ELF-1 (cell line): ENCODE measurements at regions not wholly inside any gene's neighbourhood (a gene's known extent, or its start where the extent isn't known, plus 50 kb on each side); places are given as distances from the start of the nearest gene placed in this dataset.
"Not testable (repeated sequence)": the region's sequence is repeated elsewhere in the genome, so short reads cannot be mapped to it uniquely, and the experiment has no call there.

ENCODE experiments used
- DNase-seq: peaks from one replicate; pipeline ENCODE4 v3.0.0-alpha.2; 2016; ENCODE audit warnings: low read depth, low spot score

DNA sequence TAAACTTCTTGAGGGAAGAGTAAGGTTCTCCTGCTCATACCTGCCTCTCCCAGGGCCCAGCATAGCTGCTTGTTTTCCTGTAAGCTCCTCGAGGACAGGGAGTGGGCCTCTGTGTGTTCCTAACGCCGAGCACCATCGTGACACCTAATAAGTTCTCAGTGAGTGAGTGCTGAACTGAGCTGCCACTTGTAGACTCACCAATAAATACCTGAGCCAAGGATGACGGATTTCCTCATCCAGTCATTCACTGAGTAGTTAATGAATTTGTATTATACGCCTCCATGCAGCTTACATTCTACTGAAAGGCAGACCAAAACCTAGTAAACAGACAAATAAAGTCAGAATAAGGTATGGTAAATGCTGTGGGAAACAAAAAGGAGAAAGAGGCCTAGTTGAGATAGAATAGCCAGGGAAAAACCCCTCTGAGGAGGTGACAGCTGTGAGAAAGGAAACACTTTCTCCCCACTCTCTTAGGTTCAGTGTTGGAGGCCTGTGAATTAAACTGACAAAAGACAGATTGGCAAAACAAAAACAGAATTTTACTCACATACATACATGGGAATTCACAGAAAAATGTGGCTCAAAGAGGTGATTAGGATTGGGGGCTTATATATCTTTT, 138.6 kb downstream of the B3GNT2 start:
- DNase-seq: no peak

DNA sequence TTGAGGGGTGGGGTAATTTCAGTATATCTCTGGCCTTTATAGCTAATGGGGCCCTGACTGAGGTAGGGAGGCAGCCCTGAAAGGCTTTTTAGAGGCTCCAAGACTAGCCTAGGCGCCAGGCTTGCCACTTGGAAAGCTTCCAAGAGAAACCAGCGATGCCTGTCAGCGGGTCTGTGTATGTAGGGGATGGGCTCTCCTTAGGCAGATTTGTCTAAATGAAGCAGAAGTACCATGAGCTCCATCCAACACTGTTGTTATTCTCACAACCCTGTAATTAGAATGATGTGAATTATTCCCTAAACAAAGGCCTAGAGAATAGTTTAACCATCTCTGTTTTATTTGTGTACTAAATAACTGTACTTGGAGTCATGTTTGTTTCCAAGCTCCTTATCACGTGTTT, 138.1 kb downstream of the B3GNT2 start:
- no peak for DNase-seq

- peak; percentile 55 for DNase-seq
Observed at GRCh38 chr2:62330959-62331358, 135.0 kb downstream of the B3GNT2 start.

DNA sequence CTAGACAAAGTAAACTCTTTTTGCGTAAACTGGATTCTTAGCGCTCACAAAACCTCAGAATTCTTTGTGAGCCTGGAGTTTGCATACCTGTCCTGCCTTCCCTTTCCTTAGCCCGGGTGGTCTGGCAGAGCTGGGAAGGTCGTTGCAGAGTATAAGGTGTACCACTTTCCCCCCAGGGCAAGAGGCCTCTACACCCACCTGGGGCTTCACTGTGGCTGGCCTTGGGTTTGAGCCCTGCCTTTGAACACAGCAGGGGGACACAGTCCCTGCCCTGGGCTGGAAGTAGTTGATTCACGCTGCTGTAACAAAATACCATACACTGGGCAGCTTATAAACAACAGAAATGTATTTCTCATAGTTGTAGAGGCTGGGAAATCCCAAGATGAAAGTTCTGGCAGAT, 133.9 kb downstream of the B3GNT2 start:
- DNase-seq: peak; percentile 64

- no peak for DNase-seq
Observed at GRCh38 chr2:62326735-62327134, 130.8 kb downstream of the B3GNT2 start.

DNA sequence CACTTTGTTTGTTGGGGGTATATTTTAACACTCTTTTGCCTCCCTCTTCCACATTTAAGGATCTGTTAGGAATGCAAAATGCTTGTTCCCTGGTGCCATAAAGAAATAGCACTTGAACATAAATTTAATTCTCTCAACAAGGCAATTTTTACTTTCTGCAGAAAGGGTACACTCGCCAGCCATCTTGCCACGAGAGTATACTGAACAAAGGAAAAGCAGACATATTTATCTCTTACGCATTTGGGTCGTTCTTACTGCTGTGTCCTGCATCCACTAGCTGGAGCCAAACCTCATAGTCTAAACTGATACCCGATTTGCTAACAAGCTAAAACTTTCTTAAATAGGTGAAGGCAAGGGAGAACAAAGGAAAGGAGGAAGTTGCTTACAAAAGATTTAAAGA, 129.5 kb downstream of the B3GNT2 start:
- no peak for DNase-seq

- DNase-seq: no peak
Observed at GRCh38 chr2:62321380-62322289, 125.7 kb downstream of the B3GNT2 start.

DNA sequence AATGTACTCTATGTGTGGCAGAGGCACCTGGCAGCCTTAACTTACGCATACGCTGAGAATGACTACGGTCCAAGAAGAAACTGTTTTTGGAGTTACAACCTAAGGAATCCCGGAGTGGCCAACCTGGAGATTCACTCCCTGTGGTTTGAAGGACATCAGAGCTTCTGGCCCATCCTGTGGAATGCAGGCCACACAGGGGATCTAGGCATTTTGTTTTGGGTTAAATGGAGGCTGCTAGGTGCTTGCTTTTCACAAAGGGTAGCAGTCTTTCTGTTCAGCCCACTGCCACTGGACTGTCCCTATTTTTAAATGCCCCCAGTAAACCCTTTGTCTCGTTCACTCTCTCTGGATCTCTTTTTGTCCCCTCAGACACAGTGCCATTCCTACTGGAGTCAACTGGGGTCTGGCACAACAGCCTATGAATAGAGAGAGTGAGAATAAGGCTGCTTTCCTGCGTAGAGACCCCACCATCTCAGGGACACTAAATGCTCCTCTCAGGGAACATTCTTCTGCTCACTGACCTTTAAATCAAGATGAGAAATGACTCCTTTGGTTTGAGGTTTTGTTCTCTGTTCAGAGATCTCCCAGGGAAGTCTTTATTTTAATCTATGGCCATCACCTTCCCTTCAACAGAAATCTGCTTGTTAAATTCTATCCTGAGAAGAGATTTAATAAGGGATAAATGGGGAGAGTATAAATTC, 124.9 kb downstream of the B3GNT2 start:
- DNase-seq: peak; percentile 77

DNA sequence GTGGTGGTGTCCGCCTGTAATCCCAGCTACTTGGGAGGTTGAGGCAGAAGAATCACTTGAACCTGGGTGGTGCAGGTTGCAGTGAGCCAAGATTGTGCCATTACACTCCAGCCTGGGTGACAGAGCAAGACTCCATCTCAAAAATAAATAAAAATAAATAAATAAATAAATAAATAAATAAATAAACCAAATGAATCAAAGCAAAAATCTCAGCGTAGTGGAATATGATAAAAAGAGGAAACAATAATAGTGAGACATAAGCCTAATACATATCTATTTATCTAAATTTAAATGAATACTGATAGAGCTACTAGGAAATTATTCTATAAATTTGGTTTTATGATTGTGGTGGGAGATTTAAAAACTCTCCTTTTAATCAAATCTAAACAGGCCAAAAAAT, 124.2 kb downstream of the B3GNT2 start:
- not testable (repeated sequence) for DNase-seq

DNA sequence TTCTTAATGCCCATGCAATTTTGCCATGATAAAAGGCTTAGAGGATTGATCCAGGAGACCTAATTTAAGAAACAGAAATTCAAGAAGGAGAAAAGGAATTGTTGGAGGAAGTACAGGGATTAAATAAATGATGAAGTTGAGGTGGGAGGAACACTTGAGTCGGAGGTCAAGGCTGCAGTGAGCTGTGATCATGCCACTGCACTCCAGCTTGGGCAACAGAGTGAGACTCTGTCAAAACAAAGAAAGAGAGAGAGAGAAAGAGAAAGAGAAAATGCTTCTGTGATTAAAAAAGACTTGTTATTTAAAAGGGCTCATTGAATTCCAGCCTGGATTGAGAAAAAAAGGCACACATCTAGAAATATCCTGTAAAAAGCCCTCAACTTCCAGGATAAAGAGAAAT, 123.2 kb downstream of the B3GNT2 start:
- DNase-seq: no peak

- DNase-seq: no peak
Observed at GRCh38 chr2:62315476-62315875, 119.6 kb downstream of the B3GNT2 start.

DNA sequence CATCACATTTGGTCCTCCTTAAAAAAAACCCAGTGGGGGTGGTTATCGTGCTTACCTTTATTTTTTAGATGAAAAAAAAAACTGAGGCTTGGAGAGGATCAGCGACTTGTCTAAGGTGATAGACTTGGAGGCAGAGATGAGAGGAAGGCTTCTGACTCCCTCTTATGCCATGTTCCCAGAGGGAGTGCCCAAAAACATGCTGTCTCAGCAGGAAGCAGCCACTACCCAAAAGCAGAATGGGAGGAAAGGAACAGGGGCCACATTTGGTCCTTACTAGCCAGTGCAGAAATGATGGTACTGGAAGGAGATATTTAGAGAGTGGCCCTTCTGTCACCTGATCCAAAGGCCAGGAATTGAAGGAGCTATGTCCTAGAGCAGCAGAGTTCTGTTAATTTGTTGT, 118.4 kb downstream of the B3GNT2 start:
- DNase-seq: no peak

DNA sequence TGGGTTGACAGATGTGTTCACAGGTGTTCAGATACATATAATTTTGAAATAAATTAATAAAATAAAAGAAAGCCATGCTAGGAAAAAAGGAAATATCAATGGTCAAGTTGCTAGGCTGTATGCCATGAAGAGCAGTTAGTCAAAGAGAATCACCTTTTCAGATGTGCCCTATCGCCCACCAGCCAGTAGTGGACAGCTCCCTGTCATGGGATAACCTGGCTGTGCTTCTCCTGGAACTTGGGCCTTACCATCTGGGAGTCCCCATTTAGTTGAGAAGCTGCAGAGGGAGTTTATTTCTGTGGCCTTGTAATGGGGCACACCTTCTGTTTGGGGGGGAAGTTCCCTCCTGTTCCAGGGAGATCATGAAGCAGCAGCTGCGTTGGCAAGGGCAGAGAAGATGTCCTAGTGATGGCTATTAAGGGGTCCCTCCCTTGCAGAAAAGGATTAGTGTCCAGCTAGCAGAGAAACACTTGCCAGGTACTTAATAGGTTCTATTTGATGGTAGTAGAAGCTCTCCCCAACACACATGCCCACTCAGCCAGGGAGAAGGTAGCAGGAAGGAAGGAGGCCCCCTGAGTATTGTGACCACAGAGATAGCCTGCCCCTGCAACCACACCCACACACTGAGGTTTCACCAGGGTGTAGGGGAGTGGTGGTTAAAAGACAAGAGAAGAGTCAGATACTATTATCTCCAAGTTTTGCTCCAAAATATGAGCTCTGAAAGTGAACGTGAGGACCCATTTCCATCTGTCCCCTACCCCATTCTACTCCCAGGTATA, 117.7 kb downstream of the B3GNT2 start:
- no peak for DNase-seq

GRCh38 chr2:62309465-62310091, 113.7 kb downstream of the B3GNT2 start:
- peak; percentile 89 for DNase-seq

- DNase-seq: no peak
Observed at GRCh38 chr2:62309081-62309464, 113.2 kb downstream of the B3GNT2 start.

GRCh38 chr2:62307469-62308389, 111.8 kb downstream of the B3GNT2 start:
- no peak for DNase-seq

DNA sequence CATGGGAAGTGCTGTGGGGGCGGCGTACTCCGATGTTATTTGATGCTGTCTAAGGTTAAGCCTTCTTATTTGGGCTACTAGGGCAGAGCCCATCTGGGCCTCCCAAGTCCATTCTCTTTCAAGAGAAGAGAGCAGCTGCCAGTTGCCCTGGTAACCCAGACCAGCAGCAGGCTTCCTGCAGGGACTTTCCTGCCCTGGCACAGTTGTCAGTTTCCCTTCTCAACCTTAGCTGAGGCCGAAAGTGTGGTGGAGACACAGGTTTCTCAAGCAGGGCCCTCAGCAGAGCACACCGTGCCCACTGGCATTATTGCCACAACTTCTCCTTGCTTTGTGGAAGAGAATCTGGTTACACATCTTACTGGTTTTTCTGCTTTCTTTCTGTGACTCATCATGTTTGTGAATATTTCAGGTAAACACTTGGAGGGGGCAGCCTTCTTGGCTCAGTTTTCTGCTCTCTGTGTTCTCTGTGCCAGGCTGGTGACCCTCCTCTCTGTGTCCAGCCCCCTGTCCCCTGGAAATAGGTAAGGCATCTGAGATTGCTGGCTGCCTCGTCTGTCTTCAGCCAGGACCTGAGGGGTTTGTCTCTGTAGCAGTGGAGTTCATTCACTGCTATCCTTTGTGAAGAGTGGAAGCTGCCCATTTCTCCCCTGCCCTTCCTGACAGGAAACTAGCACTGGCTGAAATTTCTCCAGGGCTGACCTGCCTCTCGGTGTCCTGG, 111.0 kb downstream of the B3GNT2 start:
- peak; percentile 45 for DNase-seq

GRCh38 chr2:62305421-62306176, 109.7 kb downstream of the B3GNT2 start:
- peak; percentile 68 for DNase-seq
